ENCODE measurements at regions not wholly inside any gene's neighbourhood (a gene's known extent, or its start where the extent isn't known, plus 50 kb on each side); places are given as distances from the start of the nearest gene placed in this dataset.

DNA sequence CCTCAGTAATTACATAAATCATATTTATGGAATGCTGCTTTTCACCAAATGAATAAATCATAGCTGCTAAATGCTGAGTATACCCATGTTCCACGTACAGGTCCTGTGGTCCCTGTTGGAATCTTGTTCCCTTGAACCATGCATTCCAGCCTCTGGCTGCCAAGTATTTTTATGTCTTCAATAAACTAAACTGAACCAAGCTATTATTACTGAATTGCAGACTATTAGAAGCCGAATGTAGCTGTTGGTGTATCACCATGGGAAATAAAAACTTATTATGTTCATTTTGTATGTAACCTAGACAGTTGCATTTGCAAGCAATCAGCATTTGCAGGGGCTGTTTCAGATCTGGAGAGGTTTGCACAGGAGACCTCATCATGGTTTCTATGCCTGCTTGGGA is 362.4 kb downstream of the ADCYAP1 start:
- TF ChIP-seq CTCF (IDR thresholded peaks at IDR 0.05) (no peak), POLR2AphosphoS5 (IDR thresholded peaks at IDR 0.05) (no peak), EP300 (IDR thresholded peaks at IDR 0.05) (no peak)

All from stomach (tissue), 4 donors.